D721Med (cell line): ENCODE measurements at regions not wholly inside any gene's neighbourhood (a gene's known extent, or its start where the extent isn't known, plus 50 kb on each side); places are given as distances from the start of the nearest gene placed in this dataset.

ENCODE experiments used
- DNase-seq: peaks from one replicate; pipeline ENCODE4 v3.0.0; 2011; ENCODE audit warnings: low spot score; ENCODE audit not compliant: insufficient read length
- FAIRE-seq: peaks from 2 replicates; lab custom pipeline; 2011; peaks lifted over from hg19 to GRCh38; lab: Jason Lieb, UNC
- CTCF ChIP-seq: IDR thresholded peaks from 2 replicates; pipeline ENCODE4 v1.5.1; 2012; ENCODE audit warnings: mild to moderate bottlenecking, control low read depth; ENCODE audit not compliant: insufficient read depth; ENCODE audit errors: missing control alignments

- DNase-seq (no peak), FAIRE-seq (no peak)
- no peak for TF ChIP-seq CTCF
Observed at GRCh38 chr14:25250516-25250915, 200.6 kb upstream of the STXBP6 start.

GRCh38 chr14:25247609-25248008 is 197.7 kb upstream of the STXBP6 start:
- DNase-seq = no peak
- no peak for TF ChIP-seq CTCF
- no peak for FAIRE-seq

- FAIRE-seq (no peak), DNase-seq (no peak)
- no peak for TF ChIP-seq CTCF
Observed at GRCh38 chr14:25246751-25247150, 196.8 kb upstream of the STXBP6 start.

GRCh38 chr14:25239170-25239569 is 189.2 kb upstream of the STXBP6 start:
- FAIRE-seq = no peak
- no peak for TF ChIP-seq CTCF
- no peak for DNase-seq

- no peak for TF ChIP-seq CTCF
- DNase-seq = no peak
Observed at GRCh38 chr14:25237845-25238244, 187.9 kb upstream of the STXBP6 start.

GRCh38 chr14:25233613-25234012 is 183.7 kb upstream of the STXBP6 start:
- no peak for FAIRE-seq
- no peak for TF ChIP-seq CTCF
- DNase-seq = no peak

More at GRCh38 chr14:25237845-25238244, 187.9 kb upstream of the STXBP6 start:
- FAIRE-seq = no peak

GRCh38 chr14:25231004-25231403 is 181.1 kb upstream of the STXBP6 start:
- FAIRE-seq = no peak
- no peak for TF ChIP-seq CTCF
- DNase-seq = no peak
